Panc1 (cell line): ENCODE measurements at regions not wholly inside any gene's neighbourhood (a gene's known extent, or its start where the extent isn't known, plus 50 kb on each side); places are given as distances from the start of the nearest gene placed in this dataset.

Experiments used
- ATAC-seq: fragments of 200-7000 bp; cut with Tn5 transposase; 2 replicates; pipeline ENCODE4 v1.9.1; 2020; ENCODE audit warnings: mild to moderate bottlenecking, moderate library complexity
- BruUV-seq: library from RNA; stranded (reverse); fragments of 400-500 nt; replicated peaks from 2 replicates; lab custom pipeline; 2021; lab: Mats Ljungman, UMichigan
- CTCF ChIA-PET: fragments of 300-600 bp; sonication (Branson Sonifier 250); formaldehyde crosslinking; loops from one replicate; lab custom pipeline; 2022; ENCODE audit warnings: antibody characterized with exemption; lab: Charles Lee
- POLR2A ChIA-PET: fragments of 300-600 bp; sonication (Branson Sonifier 250); formaldehyde crosslinking; loops from one replicate; lab custom pipeline; 2022; ENCODE audit warnings: antibody characterized with exemption; lab: Charles Lee
- DNase-seq: peaks from one replicate; pipeline ENCODE4 v3.0.0-alpha.2; 2010; ENCODE audit warnings: low read depth, low spot score
- H3K27ac ChIP-seq: 2 replicates; pipeline ENCODE4 v1.5.1; 2011; ENCODE audit warnings: mild to moderate bottlenecking, low read length, inconsistent platforms
- H3K27me3 ChIP-seq: fragments of 200-500 bp; sonication (Bioruptor generic); 2 replicates; pipeline ENCODE4 v1.6.0; 2014; ENCODE audit warnings: low read length, inconsistent platforms; ENCODE audit not compliant: control insufficient read depth, insufficient read depth
- H3K36me3 ChIP-seq: fragments of 200-500 bp; sonication (Bioruptor generic); 2 replicates; pipeline ENCODE4 v1.5.1; 2014; ENCODE audit warnings: inconsistent platforms, mild to moderate bottlenecking, low read length, moderate library complexity; ENCODE audit not compliant: control insufficient read depth, insufficient read depth
- H3K4me1 ChIP-seq: 2 replicates; pipeline ENCODE4 v1.5.1; 2011; ENCODE audit warnings: inconsistent platforms, mild to moderate bottlenecking, low read length, moderate library complexity; ENCODE audit not compliant: control insufficient read depth, insufficient read depth
- H3K4me3 ChIP-seq, 2 experiments: 2 replicates each; pipeline ENCODE4 v1.5.1; 2011 to 2012; ENCODE audit warnings: low read depth in 2 of 2, low read length in 2 of 2, mild to moderate bottlenecking in 2 of 2, inconsistent platforms in 1 of 2, moderate library complexity in 1 of 2
- H3K9me3 ChIP-seq: fragments of 200-500 bp; sonication (Bioruptor generic); 2 replicates; pipeline ENCODE4 v1.5.1; 2014; ENCODE audit warnings: low read depth, mild to moderate bottlenecking, inconsistent platforms, low read length, moderate library complexity; ENCODE audit not compliant: control insufficient read depth, insufficient read depth
- POLR2AphosphoS5 ChIP-seq: IDR thresholded peaks from 2 replicates; pipeline ENCODE4 v1.6.1; 2012; ENCODE audit warnings: mild to moderate bottlenecking, low read depth, low read length, moderate library complexity
- SIN3A ChIP-seq: IDR thresholded peaks from 2 replicates; pipeline ENCODE4 v1.6.1; 2012; ENCODE audit warnings: low read depth, mild to moderate bottlenecking, low read length, moderate library complexity, borderline replicate concordance; ENCODE audit not compliant: insufficient read depth
- TCF7L2 ChIP-seq: IDR thresholded peaks from 2 replicates; pipeline ENCODE4 v1.6.1; 2011; ENCODE audit warnings: mild to moderate bottlenecking, low read depth, low read length, inconsistent platforms
- in situ Hi-C: cut with HindIII; loops from 2 replicates; pipeline ENCODE4 v1.10.0; 2016; ENCODE audit warnings: low sequenced_read_pairs, low pct_unique_long_range_greater_than_20kb
- intact Hi-C: fragments of 100-400 bp; cut with micrococcal nuclease; formaldehyde crosslinking; loops from one replicate; pipeline ENCODE4 v1.10.0; 2022; ENCODE audit not compliant: unreplicated experiment
- TF ChIP-seq, protein P1 (sequence below): fragments of 450-650 bp; IDR thresholded peaks from 2 replicates; pipeline ENCODE4 v1.5.1; 2017; ENCODE audit warnings: mild to moderate bottlenecking
- TF ChIP-seq, protein P2 (sequence below), 2 experiments: IDR thresholded peaks; 2 replicates each; pipeline ENCODE4 v1.6.1; 2011 to 2012; ENCODE audit warnings: low read depth in 2 of 2, control low read depth in 1 of 2, low read length in 1 of 2, mild to moderate bottlenecking in 1 of 2, moderate library complexity in 1 of 2; ENCODE audit not compliant: insufficient read depth in 1 of 2

DNA sequence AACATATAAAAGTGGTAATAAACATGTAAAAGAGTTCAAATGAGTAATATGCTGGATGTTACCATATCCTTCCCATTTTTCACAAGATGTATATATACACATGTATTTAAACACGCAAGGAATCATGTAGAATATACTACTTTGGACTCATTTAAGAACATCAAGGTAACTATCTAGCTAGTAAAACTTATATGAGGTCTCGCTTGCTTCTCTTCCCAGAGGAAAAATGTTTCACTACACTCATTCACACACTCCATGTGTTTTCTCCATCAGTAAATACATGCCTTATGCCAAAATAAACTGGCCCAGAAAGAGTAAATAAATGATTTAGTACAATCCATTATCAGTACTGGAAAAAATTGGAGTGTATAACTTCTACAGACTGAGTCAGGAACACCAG, 229.2 kb upstream of the MME start:
- intact Hi-C loops (no loop called here), in situ Hi-C loops (no loop called here)
- no peaks in the 10 kb centered on the region for H3K36me3 ChIP-seq
- TF ChIP-seq POLR2AphosphoS5, result no peak
- TF ChIP-seq SIN3A, result no peak
- TF ChIP-seq, protein P1, sequence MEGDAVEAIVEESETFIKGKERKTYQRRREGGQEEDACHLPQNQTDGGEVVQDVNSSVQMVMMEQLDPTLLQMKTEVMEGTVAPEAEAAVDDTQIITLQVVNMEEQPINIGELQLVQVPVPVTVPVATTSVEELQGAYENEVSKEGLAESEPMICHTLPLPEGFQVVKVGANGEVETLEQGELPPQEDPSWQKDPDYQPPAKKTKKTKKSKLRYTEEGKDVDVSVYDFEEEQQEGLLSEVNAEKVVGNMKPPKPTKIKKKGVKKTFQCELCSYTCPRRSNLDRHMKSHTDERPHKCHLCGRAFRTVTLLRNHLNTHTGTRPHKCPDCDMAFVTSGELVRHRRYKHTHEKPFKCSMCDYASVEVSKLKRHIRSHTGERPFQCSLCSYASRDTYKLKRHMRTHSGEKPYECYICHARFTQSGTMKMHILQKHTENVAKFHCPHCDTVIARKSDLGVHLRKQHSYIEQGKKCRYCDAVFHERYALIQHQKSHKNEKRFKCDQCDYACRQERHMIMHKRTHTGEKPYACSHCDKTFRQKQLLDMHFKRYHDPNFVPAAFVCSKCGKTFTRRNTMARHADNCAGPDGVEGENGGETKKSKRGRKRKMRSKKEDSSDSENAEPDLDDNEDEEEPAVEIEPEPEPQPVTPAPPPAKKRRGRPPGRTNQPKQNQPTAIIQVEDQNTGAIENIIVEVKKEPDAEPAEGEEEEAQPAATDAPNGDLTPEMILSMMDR, result no peak
- TF ChIP-seq, protein P2, sequence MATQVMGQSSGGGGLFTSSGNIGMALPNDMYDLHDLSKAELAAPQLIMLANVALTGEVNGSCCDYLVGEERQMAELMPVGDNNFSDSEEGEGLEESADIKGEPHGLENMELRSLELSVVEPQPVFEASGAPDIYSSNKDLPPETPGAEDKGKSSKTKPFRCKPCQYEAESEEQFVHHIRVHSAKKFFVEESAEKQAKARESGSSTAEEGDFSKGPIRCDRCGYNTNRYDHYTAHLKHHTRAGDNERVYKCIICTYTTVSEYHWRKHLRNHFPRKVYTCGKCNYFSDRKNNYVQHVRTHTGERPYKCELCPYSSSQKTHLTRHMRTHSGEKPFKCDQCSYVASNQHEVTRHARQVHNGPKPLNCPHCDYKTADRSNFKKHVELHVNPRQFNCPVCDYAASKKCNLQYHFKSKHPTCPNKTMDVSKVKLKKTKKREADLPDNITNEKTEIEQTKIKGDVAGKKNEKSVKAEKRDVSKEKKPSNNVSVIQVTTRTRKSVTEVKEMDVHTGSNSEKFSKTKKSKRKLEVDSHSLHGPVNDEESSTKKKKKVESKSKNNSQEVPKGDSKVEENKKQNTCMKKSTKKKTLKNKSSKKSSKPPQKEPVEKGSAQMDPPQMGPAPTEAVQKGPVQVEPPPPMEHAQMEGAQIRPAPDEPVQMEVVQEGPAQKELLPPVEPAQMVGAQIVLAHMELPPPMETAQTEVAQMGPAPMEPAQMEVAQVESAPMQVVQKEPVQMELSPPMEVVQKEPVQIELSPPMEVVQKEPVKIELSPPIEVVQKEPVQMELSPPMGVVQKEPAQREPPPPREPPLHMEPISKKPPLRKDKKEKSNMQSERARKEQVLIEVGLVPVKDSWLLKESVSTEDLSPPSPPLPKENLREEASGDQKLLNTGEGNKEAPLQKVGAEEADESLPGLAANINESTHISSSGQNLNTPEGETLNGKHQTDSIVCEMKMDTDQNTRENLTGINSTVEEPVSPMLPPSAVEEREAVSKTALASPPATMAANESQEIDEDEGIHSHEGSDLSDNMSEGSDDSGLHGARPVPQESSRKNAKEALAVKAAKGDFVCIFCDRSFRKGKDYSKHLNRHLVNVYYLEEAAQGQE (IDR thresholded peaks at IDR 0.05; ENCODE audit: insufficient read depth in 1 of 2, low read depth in 2 of 2, low read length in 1 of 2), result no peak
- no peak for TF ChIP-seq TCF7L2
- ChIA-PET POLR2A (no interaction called here), CTCF (no interaction called here)
- no peak overlapping the region for H3K27ac ChIP-seq
- no peaks in the 10 kb centered on the region for H3K4me1 ChIP-seq
- ATAC-seq (no peak), DNase-seq (no peak)
- no peaks in the 10 kb centered on the region for H3K9me3 ChIP-seq
- no TSS peak for BruUV-seq
- H3K4me3 ChIP-seq, result no peak overlapping the region
- H3K27me3 ChIP-seq, result no peaks in the 10 kb centered on the region

DNA sequence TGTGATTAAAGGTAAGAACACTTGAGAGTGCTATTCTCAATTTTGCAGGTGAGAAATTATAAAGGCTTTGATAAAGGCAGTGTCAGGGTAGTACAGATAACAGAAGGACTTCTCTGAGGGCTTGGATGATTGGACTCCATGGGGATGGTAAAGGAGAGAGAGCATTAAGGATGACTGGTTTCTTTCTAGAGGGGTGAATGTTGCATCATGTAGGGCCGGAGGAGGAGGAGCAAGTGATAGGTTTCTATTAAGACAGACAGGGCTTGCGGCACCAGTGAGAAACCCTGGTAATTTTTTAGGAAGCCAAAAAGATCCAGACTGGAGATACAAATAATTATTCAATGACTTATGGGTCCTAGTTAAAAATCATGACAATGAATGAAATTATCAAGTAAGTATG, 230.7 kb upstream of the MME start:
- H3K9me3 ChIP-seq, result no peaks in the 10 kb centered on the region

More for the DNA sequence above, 230.7 kb upstream of the MME start:
- no TSS peak for BruUV-seq
- TF ChIP-seq, protein P2 (IDR thresholded peaks at IDR 0.05; ENCODE audit: insufficient read depth in 1 of 2, low read depth in 2 of 2, low read length in 1 of 2), result no peak
- no peak for TF ChIP-seq SIN3A
- TF ChIP-seq, protein P1, result no peak
- TF ChIP-seq POLR2AphosphoS5, result no peak
- TF ChIP-seq TCF7L2, result no peak
- intact Hi-C loops, result no loop called here
- in situ Hi-C loops, result no loop called here
- H3K4me3 ChIP-seq, result no peak overlapping the region
- H3K36me3 ChIP-seq, result no peaks in the 10 kb centered on the region
- H3K4me1 ChIP-seq, result no peaks in the 10 kb centered on the region
- POLR2A ChIA-PET, result no interaction called here
- no peaks in the 10 kb centered on the region for H3K27me3 ChIP-seq
- no peak for ATAC-seq
- DNase-seq, result no peak
- CTCF ChIA-PET, result no interaction called here
- no peak overlapping the region for H3K27ac ChIP-seq
